Stomach (tissue), 4 donors: ENCODE measurements at regions not wholly inside any gene's neighbourhood (a gene's known extent, or its start where the extent isn't known, plus 50 kb on each side); places are given as distances from the start of the nearest gene placed in this dataset.

ENCODE experiments used
- CTCF ChIP-seq, 7 experiments: fragments of 450-650 bp in 4 of 7; fragments of 200-600 bp in 3 of 7; sonication (generic) in 3 of 7; IDR thresholded peaks; one replicate each; pipeline ENCODE4 v1.5.1; 2016 to 2019; ENCODE audit warnings: antibody characterized with exemption in 7 of 7, control low read depth in 2 of 7, mild to moderate bottlenecking in 1 of 7
- POLR2AphosphoS5 ChIP-seq, 3 donors: sonication (generic); formaldehyde crosslinking; IDR thresholded peaks; one replicate each; pipeline ENCODE4 v1.6.1; 2016; ENCODE audit warnings: antibody characterized with exemption in 3 of 3

GRCh38 chr5:29543501-29543900, 1650.0 kb upstream of the CDH6 start:
- TF ChIP-seq POLR2AphosphoS5 (IDR thresholded peaks at IDR 0.05): no peak
- no peak for TF ChIP-seq CTCF (IDR thresholded peaks at IDR 0.05)
